HEK293 (cell line): ENCODE measurements at regions not wholly inside any gene's neighbourhood (a gene's known extent, or its start where the extent isn't known, plus 50 kb on each side); places are given as distances from the start of the nearest gene placed in this dataset.

ENCODE experiments used
- CTCF ChIA-PET: fragments of 350-600 bp; formaldehyde crosslinking; extraction: SDS; loops from one replicate; lab custom pipeline; 2021; ENCODE audit warnings: antibody characterized with exemption; lab: Yijun Ruan, JAX
- POLR2A ChIA-PET: fragments of 300-600 bp; formaldehyde crosslinking; extraction: SDS; loops from one replicate; lab custom pipeline; 2020; ENCODE audit warnings: antibody characterized with exemption, inconsistent platforms; lab: Yijun Ruan, JAX
- H3K27ac ChIP-seq: fragments of 200-500 bp; sonication (Bioruptor generic); 2 replicates; pipeline ENCODE4 v1.5.1; 2014; ENCODE audit warnings: low read depth, low read length, control low read depth, inconsistent platforms; ENCODE audit errors: extremely low read depth
- H3K36me3 ChIP-seq, 2 experiments: fragments of 200-500 bp in 1 of 2; sonication (Bioruptor generic) in 1 of 2; 1 replicate in 1 of 2; 2 replicates in 1 of 2; pipeline ENCODE4 v1.5.1; 2014 to 2017; ENCODE audit warnings: inconsistent platforms in 2 of 2, low read length in 2 of 2; ENCODE audit not compliant: control insufficient read depth in 2 of 2, insufficient read depth in 1 of 2
- H3K4me1 ChIP-seq: fragments of 200-500 bp; sonication (Bioruptor generic); 2 replicates; pipeline ENCODE4 v1.5.1; 2014; ENCODE audit warnings: mild to moderate bottlenecking, low read length, inconsistent platforms; ENCODE audit not compliant: control insufficient read depth, insufficient read depth
- H3K4me3 ChIP-seq: 2 replicates; pipeline ENCODE4 v1.5.1; 2011; ENCODE audit warnings: low read depth, mild to moderate bottlenecking, control low read depth, low read length, moderate library complexity
- H3K9me3 ChIP-seq: fragments of 200-500 bp; sonication (Bioruptor generic); 2 replicates; pipeline ENCODE4 v1.5.1; 2014; ENCODE audit warnings: low read depth, low read length, inconsistent platforms; ENCODE audit not compliant: control insufficient read depth, insufficient read depth
- CTCF ChIP-seq: fragments of 450-650 bp; formaldehyde crosslinking; IDR thresholded peaks from 2 replicates; pipeline ENCODE4 v1.5.1; 2016; ENCODE audit warnings: missing biosample characterization, missing genetic modification characterization
- INSM2 ChIP-seq: fragments of 450-650 bp; formaldehyde crosslinking; IDR thresholded peaks from 2 replicates; pipeline ENCODE4 v1.5.1; 2016; ENCODE audit warnings: missing biosample characterization, missing genetic modification characterization
- ZBTB26 ChIP-seq: fragments of 450-650 bp; formaldehyde crosslinking; optimal IDR thresholded peaks from 2 replicates; pipeline ENCODE3; 2016; ENCODE audit warnings: missing biosample characterization, mild to moderate bottlenecking, missing genetic modification characterization
- ZFP41 ChIP-seq: fragments of 450-650 bp; formaldehyde crosslinking; IDR thresholded peaks from 2 replicates; pipeline ENCODE4 v1.5.1; 2016; ENCODE audit warnings: missing biosample characterization, missing genetic modification characterization, borderline replicate concordance
- ZNF114 ChIP-seq: fragments of 450-650 bp; formaldehyde crosslinking; IDR thresholded peaks from 2 replicates; pipeline ENCODE4 v1.5.0; 2017; ENCODE audit warnings: missing biosample characterization, missing genetic modification characterization
- ZNF175 ChIP-seq: fragments of 450-650 bp; formaldehyde crosslinking; IDR thresholded peaks from 2 replicates; pipeline ENCODE4 v1.5.1; 2016; ENCODE audit warnings: missing biosample characterization, missing genetic modification characterization
- ZNF423 ChIP-seq: fragments of 450-650 bp; formaldehyde crosslinking; IDR thresholded peaks from 2 replicates; pipeline ENCODE4 v1.5.1; 2016; ENCODE audit warnings: missing biosample characterization, missing genetic modification characterization
- ZNF518A ChIP-seq: fragments of 450-650 bp; formaldehyde crosslinking; conservative IDR thresholded peaks from 2 replicates; pipeline ENCODE4 v1.5.1; 2016; ENCODE audit warnings: low read depth, missing biosample characterization, missing genetic modification characterization
- ZNF561 ChIP-seq: fragments of 450-650 bp; IDR thresholded peaks from 2 replicates; pipeline ENCODE4 v1.5.1; 2018; ENCODE audit warnings: missing biosample characterization, missing genetic modification characterization, borderline replicate concordance
- ZNF600 ChIP-seq: fragments of 450-650 bp; formaldehyde crosslinking; IDR thresholded peaks from 2 replicates; pipeline ENCODE4 v1.5.1; 2016; ENCODE audit warnings: missing biosample characterization, missing genetic modification characterization
- ZNF677 ChIP-seq: fragments of 450-650 bp; IDR thresholded peaks from 2 replicates; pipeline ENCODE4 v1.5.0; 2018; ENCODE audit warnings: missing biosample characterization, mild to moderate bottlenecking, missing genetic modification characterization, moderate library complexity
- ZNF701 ChIP-seq: fragments of 450-650 bp; formaldehyde crosslinking; IDR thresholded peaks from 2 replicates; pipeline ENCODE4 v1.5.1; 2016; ENCODE audit warnings: missing biosample characterization, missing genetic modification characterization
- ZSCAN16 ChIP-seq: fragments of 450-650 bp; formaldehyde crosslinking; IDR thresholded peaks from 2 replicates; pipeline ENCODE4 v1.5.1; 2016; ENCODE audit warnings: missing biosample characterization, missing genetic modification characterization
- ZSCAN4 ChIP-seq: fragments of 450-650 bp; formaldehyde crosslinking; IDR thresholded peaks from 2 replicates; pipeline ENCODE4 v1.5.1; 2017; ENCODE audit warnings: missing biosample characterization, missing genetic modification characterization
- ZXDB ChIP-seq: fragments of 450-650 bp; formaldehyde crosslinking; IDR thresholded peaks from 2 replicates; pipeline ENCODE4 v1.5.1; 2016; ENCODE audit warnings: missing biosample characterization, missing genetic modification characterization
- TF ChIP-seq, protein P1 (sequence below): fragments of 450-650 bp; formaldehyde crosslinking; IDR thresholded peaks from 2 replicates; pipeline ENCODE4 v1.5.1; 2016; ENCODE audit warnings: missing biosample characterization, missing genetic modification characterization, borderline replicate concordance

DNA sequence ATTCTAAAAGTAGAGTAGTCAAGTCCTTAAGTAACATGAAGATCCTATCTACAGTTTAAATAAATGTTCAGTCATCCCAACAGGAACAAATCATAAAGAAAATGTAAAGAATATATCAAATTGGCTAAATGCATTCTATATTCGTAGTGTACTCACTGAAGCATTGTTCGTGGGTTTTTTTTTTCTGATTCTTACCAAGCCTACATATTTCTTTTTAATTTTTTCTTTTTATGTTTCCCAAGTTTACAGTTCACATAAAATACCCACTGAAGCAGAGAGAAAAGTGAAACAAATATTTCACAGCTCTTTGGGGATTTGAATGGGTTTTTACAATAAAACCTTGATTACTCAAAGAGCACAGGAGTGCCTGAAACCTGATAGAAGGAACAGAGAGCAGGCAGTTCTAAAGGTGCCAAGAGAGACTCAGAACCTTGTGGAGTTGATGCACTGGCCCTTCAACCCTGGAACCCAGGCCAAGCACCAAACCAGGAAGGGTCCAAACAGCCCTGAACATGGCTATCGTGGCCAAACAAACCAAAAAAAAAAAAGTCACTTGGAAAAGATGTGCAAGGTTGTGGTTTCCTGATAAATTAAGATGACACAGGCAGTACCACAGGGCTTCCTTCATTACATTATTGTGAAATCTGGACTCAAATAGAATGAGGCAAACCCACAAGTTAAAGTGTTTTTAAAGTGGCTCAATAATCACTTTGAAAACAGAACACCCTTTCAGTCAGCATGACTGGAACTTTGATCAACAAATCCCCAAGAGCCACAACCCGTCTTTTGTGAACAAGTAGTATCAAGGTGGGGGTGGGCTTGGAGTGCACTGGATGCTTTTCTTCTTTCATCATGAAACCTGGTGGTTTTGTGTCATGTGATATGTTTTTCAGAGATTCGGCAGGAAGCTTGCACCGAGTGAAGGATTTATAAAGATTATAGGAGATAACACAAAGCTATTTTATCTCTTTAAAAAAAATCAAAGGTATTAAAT, 245.0 kb upstream of the FN1 start (continued):
- TF ChIP-seq ZNF518A (tag by site-specific recombination) = no peak
- TF ChIP-seq ZNF677 (tag by site-specific recombination) = no peak
- TF ChIP-seq ZBTB26 (tag by site-specific recombination) = no peak
- TF ChIP-seq CTCF (tag by site-specific recombination) = no peak
- no peak for TF ChIP-seq ZNF114
- TF ChIP-seq ZNF561 (tag by site-specific recombination) = no peak
- no peak for TF ChIP-seq ZNF175

- Histone ChIP-seq H3K4me1 (peaks cover 3% of the 10 kb centered on the region; the same call in 1 of the 2 replicates), H3K9me3 (no peaks in the 10 kb centered on the region), H3K27ac (no peak overlapping the region), H3K4me3 (no peak overlapping the region), H3K36me3 (no peaks in the 10 kb centered on the region; a peak in 1 of 3 replicates)
- CTCF ChIA-PET = interaction anchor here (0.7 kb wide), 1 partner anchor 15 kb away, joined by 3 read pairs; no protein-coding TSS in a partner anchor
- POLR2A ChIA-PET = no interaction called here
- TF ChIP-seq, protein P1, sequence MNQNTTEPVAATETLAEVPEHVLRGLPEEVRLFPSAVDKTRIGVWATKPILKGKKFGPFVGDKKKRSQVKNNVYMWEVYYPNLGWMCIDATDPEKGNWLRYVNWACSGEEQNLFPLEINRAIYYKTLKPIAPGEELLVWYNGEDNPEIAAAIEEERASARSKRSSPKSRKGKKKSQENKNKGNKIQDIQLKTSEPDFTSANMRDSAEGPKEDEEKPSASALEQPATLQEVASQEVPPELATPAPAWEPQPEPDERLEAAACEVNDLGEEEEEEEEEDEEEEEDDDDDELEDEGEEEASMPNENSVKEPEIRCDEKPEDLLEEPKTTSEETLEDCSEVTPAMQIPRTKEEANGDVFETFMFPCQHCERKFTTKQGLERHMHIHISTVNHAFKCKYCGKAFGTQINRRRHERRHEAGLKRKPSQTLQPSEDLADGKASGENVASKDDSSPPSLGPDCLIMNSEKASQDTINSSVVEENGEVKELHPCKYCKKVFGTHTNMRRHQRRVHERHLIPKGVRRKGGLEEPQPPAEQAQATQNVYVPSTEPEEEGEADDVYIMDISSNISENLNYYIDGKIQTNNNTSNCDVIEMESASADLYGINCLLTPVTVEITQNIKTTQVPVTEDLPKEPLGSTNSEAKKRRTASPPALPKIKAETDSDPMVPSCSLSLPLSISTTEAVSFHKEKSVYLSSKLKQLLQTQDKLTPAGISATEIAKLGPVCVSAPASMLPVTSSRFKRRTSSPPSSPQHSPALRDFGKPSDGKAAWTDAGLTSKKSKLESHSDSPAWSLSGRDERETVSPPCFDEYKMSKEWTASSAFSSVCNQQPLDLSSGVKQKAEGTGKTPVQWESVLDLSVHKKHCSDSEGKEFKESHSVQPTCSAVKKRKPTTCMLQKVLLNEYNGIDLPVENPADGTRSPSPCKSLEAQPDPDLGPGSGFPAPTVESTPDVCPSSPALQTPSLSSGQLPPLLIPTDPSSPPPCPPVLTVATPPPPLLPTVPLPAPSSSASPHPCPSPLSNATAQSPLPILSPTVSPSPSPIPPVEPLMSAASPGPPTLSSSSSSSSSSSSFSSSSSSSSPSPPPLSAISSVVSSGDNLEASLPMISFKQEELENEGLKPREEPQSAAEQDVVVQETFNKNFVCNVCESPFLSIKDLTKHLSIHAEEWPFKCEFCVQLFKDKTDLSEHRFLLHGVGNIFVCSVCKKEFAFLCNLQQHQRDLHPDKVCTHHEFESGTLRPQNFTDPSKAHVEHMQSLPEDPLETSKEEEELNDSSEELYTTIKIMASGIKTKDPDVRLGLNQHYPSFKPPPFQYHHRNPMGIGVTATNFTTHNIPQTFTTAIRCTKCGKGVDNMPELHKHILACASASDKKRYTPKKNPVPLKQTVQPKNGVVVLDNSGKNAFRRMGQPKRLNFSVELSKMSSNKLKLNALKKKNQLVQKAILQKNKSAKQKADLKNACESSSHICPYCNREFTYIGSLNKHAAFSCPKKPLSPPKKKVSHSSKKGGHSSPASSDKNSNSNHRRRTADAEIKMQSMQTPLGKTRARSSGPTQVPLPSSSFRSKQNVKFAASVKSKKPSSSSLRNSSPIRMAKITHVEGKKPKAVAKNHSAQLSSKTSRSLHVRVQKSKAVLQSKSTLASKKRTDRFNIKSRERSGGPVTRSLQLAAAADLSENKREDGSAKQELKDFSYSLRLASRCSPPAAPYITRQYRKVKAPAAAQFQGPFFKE (tag by site-specific recombination) = no peak
- TF ChIP-seq ZNF701 (tag by site-specific recombination) (no peak), ZFP41 (tag by site-specific recombination) (no peak), ZSCAN16 (tag by site-specific recombination) (no peak), ZSCAN4 (tag by site-specific recombination) (no peak), INSM2 (tag by site-specific recombination) (no peak), ZXDB (tag by site-specific recombination) (no peak), ZNF423 (tag by site-specific recombination) (no peak), ZNF600 (tag by site-specific recombination) (no peak)
These were observed 242.2 kb upstream of the FN1 start for GRCh38 chr2:215678094-215678493.
